Ecto neural progenitor cell (in vitro differentiated cells): ENCODE measurements at regions not wholly inside any gene's neighbourhood (a gene's known extent, or its start where the extent isn't known, plus 50 kb on each side); places are given as distances from the start of the nearest gene placed in this dataset.
A peak's percentile ranks its signal among the peaks of the same experiment; 100 is the strongest.
"Not testable (repeated sequence)": the region's sequence is repeated elsewhere in the genome, so short reads cannot be mapped to it uniquely, and the experiment has no call there.

Source experiments
- DNase-seq: peaks from one replicate; pipeline ENCODE4 v3.0.0-alpha.2; 2018; ENCODE audit warnings: low spot score

DNA sequence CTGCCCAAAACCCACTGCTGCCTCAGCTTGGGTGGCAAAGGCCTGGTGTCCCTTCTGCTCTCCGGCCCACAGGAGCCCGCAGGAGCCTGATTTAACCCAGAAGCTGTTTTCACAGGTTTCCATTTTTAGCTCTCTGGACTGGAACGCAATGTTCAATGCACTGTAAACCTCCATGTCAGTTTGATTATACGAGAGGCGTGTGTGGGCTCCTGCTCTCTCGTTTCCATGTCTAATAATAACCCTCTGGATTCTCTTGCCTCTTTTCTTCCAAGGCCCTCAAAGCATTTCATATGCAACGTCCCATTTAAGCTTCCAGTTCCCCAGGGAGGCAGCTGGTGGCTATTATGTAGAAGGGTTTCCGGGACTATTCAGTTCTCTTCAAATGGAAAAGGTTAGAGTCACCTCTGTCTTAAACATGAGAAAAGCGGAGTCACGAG is 161.1 kb downstream of the SUDS3 start:
- no peak for DNase-seq

- no peak for DNase-seq
These were observed 164.7 kb downstream of the SUDS3 start for GRCh38 chr12:118541071-118541470.

GRCh38 chr12:118541934-118542333 is 165.6 kb downstream of the SUDS3 start:
- DNase-seq = no peak

- no peak for DNase-seq
These were observed 167.3 kb downstream of the SUDS3 start for GRCh38 chr12:118543651-118544050.

DNA sequence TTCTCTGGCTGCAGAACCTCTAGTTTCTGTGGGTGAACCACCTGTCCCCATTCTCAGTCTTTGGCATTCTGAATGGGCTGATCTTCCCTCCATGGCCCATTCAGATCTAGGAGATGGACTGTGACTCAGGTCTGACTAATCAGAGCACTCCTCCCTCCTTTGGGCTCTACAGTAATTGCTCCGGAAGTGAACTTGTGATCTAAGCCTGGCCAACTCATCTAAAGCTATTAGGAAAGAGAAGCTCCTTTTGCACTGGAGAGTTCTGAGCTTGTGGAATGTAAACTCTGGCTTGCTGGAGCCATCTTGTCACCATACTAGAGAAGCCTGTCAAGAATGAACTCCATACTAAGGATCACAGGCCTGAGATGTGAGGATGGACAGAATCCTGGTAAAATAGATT is 168.2 kb downstream of the SUDS3 start:
- DNase-seq = peak; percentile 8

GRCh38 chr12:118547606-118548005 is 171.3 kb downstream of the SUDS3 start:
- DNase-seq = not testable (repeated sequence)

- DNase-seq = peak; percentile 26
These were observed 172.6 kb downstream of the SUDS3 start for GRCh38 chr12:118548887-118549509.

GRCh38 chr12:118549510-118549980 is 173.2 kb downstream of the SUDS3 start:
- DNase-seq = peak; percentile 29

- peak; percentile 37 for DNase-seq
These were observed 177.6 kb downstream of the SUDS3 start for GRCh38 chr12:118553856-118554504.

GRCh38 chr12:118558941-118559340 is 182.6 kb downstream of the SUDS3 start:
- no peak for DNase-seq

DNA sequence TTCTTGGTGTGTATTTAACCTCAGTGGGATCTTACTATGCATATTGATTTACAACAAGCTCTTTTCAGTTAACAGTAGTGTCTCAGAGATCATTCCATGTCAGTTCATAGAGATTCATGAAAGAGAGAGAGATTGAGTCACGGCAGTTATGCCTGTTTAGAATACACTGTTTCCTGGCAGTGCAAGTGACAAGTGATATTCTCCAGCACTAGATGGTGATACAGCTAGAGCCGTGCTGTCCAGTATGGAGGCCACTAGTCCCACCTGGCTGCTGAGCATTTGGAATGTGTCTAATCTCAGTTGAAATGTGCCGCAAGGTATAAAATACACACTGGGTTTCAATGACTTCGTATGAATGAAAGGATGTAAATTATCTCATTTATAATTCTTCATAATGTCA is 184.4 kb downstream of the SUDS3 start:
- peak; percentile 12 for DNase-seq

GRCh38 chr12:118571730-118572129 is 195.4 kb downstream of the SUDS3 start:
- DNase-seq = peak; percentile 13

DNA sequence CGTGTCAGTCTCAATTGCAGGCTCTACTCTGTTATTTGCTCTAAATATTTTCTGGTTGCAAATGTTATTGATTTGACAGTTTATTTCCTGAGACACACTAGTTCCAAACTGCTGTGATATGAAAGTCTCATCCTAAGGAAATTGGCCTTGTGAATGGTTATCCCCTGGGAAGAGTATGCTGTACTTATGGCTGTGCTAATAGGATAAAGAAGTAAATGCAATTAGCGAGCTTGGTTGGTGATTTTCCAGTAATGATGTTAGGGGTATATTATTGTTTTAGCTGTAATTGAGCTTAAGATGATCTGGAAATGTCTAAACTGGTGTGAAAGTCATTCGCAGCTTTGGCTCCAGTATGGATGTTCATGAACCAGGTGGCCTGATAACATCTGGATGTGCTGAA is 197.9 kb downstream of the SUDS3 start:
- DNase-seq = no peak

- DNase-seq = peak; percentile 7
These were observed 199.4 kb downstream of the SUDS3 start for GRCh38 chr12:118575730-118576129.

DNA sequence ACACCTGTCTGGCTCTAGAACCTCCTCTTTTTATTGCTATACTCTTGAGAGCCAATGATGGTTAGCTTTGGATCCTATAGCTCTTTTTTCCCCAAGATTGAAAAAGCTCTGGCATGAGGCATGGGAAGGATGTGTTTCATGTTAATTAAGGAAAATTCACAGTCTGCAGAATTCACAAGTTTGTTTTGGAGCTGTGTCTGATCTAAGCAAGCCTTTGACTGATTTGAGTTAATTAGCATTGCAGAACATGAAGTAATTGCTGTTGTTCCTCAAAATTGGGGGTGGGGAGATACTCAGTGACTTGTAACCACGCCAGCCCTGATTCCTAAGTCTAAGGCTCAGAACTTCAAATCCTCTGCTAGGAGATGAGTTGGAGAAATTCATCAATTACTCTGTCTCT is 205.0 kb downstream of the SUDS3 start:
- DNase-seq = peak; percentile 6

- DNase-seq = no peak
These were observed 206.5 kb downstream of the SUDS3 start for GRCh38 chr12:118582863-118583262.

DNA sequence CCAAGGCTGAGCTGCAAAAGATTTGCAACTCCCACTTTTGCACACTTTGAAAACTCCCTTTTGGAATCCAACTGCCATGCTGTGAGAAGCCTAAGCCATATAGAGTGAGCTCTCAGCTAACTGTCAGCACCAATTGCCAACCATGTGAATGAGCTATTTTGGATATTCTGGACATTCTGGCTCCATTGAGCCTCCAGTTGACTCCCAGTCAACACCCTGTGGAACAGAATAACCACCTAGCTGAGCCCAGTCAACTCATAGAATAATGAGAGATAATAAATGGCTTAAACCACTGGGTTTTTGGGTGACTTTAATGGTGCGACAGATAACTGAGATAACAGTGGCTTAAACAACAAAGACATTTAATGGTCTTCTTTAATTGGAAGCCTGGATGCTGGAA is 210.1 kb downstream of the SUDS3 start:
- no peak for DNase-seq

DNA sequence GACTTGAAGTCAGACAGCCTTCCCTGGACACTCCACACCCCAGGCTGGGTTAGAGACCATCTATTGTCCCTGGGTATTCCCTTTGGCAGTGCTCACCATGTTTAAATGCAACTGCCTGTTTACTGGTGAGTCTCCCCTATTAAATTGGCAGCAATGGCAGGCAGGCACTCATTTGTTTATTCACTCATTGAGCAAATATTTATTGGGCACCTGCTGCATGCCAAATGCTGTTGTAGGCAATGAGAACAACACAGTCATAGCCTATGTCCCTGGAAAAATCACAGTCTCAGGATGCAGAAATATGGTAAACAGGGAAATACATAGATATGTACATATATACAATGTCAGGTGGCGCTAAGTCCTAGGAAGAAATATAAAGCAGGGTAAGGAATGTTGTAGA is 212.8 kb downstream of the SUDS3 start:
- DNase-seq = no peak

GRCh38 chr12:118590406-118591150 is 214.2 kb downstream of the SUDS3 start:
- peak; percentile 37 for DNase-seq

GRCh38 chr12:118603610-118604361 is 227.4 kb downstream of the SUDS3 start:
- no peak for DNase-seq

GRCh38 chr12:118606690-118607089 is 230.3 kb downstream of the SUDS3 start:
- DNase-seq = no peak

DNA sequence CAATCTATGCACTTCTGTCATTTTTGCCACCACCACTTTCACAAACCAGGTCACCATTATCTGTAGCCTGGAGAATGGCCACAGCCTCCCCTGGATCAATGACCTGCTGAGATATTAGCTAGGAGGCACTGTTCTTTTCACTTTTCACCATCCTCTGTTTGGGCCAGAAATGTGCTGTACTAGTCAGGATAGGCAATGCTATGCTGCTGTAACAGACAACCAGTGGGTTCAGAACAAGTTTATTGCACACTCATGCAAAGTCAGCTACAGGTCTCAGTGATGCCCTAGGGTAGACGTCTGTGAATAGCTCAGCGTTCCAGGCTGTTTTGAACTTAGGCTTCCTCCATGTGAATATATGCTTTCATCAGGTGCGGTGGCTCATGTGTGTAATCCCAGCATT is 231.5 kb downstream of the SUDS3 start:
- no peak for DNase-seq
